PC-3 (cell line): ENCODE measurements at regions not wholly inside any gene's neighbourhood (a gene's known extent, or its start where the extent isn't known, plus 50 kb on each side); places are given as distances from the start of the nearest gene placed in this dataset.

Experiments
- CTCF ChIP-seq: fragments of 300-600 bp; sonication (generic); conservative IDR thresholded peaks from 2 replicates; pipeline ENCODE4 v1.5.1; 2017; ENCODE audit warnings: antibody characterized with exemption, low read depth, mild to moderate bottlenecking, low read length
- EZH2 ChIP-seq: fragments of 300-600 bp; sonication (generic); IDR thresholded peaks from one replicate; pipeline ENCODE4 v1.6.1; 2017; ENCODE audit warnings: antibody characterized with exemption, mild to moderate bottlenecking, low read length; ENCODE audit not compliant: unreplicated experiment
- EZH2phosphoT487 ChIP-seq: fragments of 300-600 bp; sonication (generic); IDR thresholded peaks from 2 replicates; pipeline ENCODE4 v1.6.1; 2018; ENCODE audit warnings: mild to moderate bottlenecking, antibody characterized with exemption, low read length, borderline replicate concordance

GRCh38 chr3:18670759-18671158 is 245.6 kb upstream of the SATB1 start:
- TF ChIP-seq CTCF, result no peak
- no peak for TF ChIP-seq EZH2
- no peak for TF ChIP-seq EZH2phosphoT487
